ENCODE measurements at regions not wholly inside any gene's neighbourhood (a gene's known extent, or its start where the extent isn't known, plus 50 kb on each side); places are given as distances from the start of the nearest gene placed in this dataset.

DNA sequence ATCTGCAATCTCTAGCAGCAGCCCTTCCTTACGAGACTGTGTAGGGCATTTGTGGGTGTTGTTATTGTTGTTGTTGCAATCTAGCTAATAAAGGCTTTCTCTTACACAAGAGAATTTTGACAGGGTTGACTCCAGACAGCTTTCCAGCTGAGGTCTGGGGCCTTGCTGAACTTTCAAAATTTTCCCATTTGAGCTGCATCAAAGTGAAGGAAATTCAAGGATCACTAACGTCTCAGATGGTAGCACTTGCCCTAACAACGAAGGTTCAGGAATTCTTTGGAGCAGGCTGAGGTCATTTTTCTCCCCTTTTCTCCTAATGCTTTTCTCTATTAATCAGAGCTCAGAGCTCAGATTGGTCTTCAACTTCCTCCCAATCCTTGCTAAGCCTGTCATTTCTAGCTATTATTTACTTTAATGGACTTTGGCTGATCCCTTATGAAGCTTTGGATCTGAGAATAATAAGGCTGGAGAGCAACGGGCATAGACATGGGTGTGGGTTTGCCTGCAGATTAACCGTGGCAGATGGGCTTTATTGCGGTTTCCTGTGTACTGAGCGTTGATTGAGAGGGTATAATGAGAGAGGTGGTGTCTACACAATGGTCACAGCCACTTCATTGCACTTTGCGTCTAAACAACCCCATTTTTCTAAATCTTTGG, 614.0 kb upstream of the AGTR1 start (continued):
- TF ChIP-seq, protein P1, sequence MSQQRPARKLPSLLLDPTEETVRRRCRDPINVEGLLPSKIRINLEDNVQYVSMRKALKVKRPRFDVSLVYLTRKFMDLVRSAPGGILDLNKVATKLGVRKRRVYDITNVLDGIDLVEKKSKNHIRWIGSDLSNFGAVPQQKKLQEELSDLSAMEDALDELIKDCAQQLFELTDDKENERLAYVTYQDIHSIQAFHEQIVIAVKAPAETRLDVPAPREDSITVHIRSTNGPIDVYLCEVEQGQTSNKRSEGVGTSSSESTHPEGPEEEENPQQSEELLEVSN (IDR thresholded peaks at IDR 0.05; ENCODE audit: borderline replicate concordance, low read depth) = no peak
- TF ChIP-seq CBX8 (IDR thresholded peaks at IDR 0.05) (no peak), JUN (IDR thresholded peaks at IDR 0.05) (no peak), KDM5A (IDR thresholded peaks at IDR 0.05) (no peak), MAZ (IDR thresholded peaks at IDR 0.05; ENCODE audit: borderline replicate concordance, low read depth, low read length) (no peak)

DNA sequence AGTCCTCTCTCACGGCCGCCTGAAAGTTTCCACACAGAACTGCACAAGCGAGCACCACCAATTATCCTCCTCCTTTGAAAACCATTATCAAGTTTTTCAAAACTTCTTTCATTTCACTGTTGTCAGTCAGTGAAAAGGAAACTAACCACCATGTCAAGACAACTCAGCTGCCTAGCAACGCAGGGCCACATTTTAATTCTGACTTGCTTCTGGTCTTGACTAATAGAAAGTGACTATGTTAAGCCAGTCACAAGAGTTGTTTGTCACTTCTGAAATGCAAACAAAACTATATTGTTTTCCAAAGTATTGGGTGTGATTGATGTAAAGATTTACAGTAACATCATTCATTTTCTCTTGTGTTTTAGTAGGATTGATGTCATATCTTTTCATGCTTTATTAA, 612.8 kb upstream of the AGTR1 start:
- TF ChIP-seq SREBF2 (IDR thresholded peaks at IDR 0.05) (no peak), CHD2 (IDR thresholded peaks at IDR 0.05; ENCODE audit: low read length, partially characterized antibody) (no peak), MAFK (IDR thresholded peaks at IDR 0.05; ENCODE audit: partially characterized antibody) (no peak), POLR2A (IDR thresholded peaks at IDR 0.05; ENCODE audit: low read length) (no peak), PHF8 (IDR thresholded peaks at IDR 0.05; ENCODE audit: borderline replicate concordance, low read depth) (no peak), CBX2 (IDR thresholded peaks at IDR 0.05; ENCODE audit: borderline replicate concordance, low read depth) (no peak), FOXS1 (CRISPR knock-in tag; IDR thresholded peaks at IDR 0.05) (no peak), BHLHE40 (IDR thresholded peaks at IDR 0.05; ENCODE audit: low read depth, low read length) (no peak), HOXB5 (CRISPR knock-in tag; IDR thresholded peaks at IDR 0.05) (no peak), HOXA7 (CRISPR knock-in tag; IDR thresholded peaks at IDR 0.05) (no peak), FOSB (CRISPR knock-in tag; IDR thresholded peaks at IDR 0.05) (no peak)
- TF ChIP-seq, protein P1 (IDR thresholded peaks at IDR 0.05; ENCODE audit: borderline replicate concordance, low read depth) = no peak
- Histone ChIP-seq H3K4me1 (no peaks in the 10 kb centered on the region), H3K4me2 (no peak overlapping the region), H3K9me3 (no peaks in the 10 kb centered on the region), H3K27ac (no peak overlapping the region), H3K4me3 (no peak overlapping the region)
- ChIA-PET POLR2A (no interaction called here), CTCF (no interaction called here)
- no peak for ATAC-seq
- no peak for FAIRE-seq
- DNase-seq (ENCODE audit: low read depth in 1 of 2, low spot score in 1 of 2) = no peak
- 70% methylated on average over 4 of the region's 4 CpGs for WGBS (ENCODE audit: missing lambda C conversion rate)

DNA sequence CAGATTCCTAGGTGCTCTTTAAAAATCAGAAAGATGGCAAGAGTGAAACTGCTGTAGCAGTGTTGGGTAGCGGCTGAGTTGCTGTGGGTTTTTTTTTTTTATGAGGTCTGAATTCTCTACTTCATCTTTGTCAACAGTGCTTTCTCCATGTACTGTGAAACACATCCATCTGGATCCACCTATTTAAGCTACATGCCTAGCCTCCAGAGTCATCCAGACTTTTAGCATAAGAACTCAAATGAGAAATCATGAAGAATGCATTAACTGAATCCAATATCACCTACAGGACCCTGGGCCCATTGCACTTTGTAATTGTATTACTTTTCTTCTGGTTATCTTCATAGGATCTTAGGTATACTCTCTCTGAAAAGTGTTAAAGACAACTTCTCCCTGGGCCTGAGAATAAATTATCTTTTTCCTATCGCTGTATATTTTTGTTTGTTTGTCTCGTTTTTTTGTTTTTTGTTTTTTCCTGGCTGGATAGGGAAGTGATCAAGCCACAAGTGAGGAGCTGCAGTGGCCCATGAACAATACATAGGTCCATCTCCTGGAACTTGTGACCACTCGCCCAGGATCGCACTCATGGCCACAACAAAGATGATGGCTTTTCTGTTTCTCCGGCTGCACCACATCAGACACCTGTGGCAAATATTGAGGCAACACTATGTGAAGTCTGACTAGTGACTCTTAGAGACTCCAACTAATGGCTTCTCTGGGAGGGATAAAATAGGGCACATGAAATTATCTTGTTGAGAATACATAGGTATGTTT, 609.9 kb upstream of the AGTR1 start:
- ChIA-PET POLR2A (no interaction called here), CTCF (no interaction called here)
- no peak for FAIRE-seq
- 51% methylated on average over 6 of the region's 6 CpGs for WGBS (ENCODE audit: missing lambda C conversion rate)
- H3K4me3 ChIP-seq = no peak overlapping the region
- no peak overlapping the region for H3K4me2 ChIP-seq
- ATAC-seq = no peak
- H3K9me3 ChIP-seq = no peaks in the 10 kb centered on the region
- no peaks in the 10 kb centered on the region for H3K4me1 ChIP-seq
- DNase-seq (ENCODE audit: low read depth in 1 of 2, low spot score in 1 of 2) = no peak
- TF ChIP-seq KDM1A (IDR thresholded peaks at IDR 0.05; ENCODE audit: low read depth) (no peak), EHF (CRISPR knock-in tag; IDR thresholded peaks at IDR 0.05) (no peak), HDAC2 (IDR thresholded peaks at IDR 0.05) (no peak), ZFP36 (IDR thresholded peaks at IDR 0.05; ENCODE audit: borderline replicate concordance, partially characterized antibody) (no peak), RCOR1 (IDR thresholded peaks at IDR 0.05; ENCODE audit: low read depth, low read length) (no peak), POLR2AphosphoS2 (conservative IDR thresholded peaks at IDR 0.05; ENCODE audit: low read length) (no peak), CEBPB (IDR thresholded peaks at IDR 0.05) (no peak), JUNB (IDR thresholded peaks at IDR 0.05) (no peak)
- TF ChIP-seq, protein P2, sequence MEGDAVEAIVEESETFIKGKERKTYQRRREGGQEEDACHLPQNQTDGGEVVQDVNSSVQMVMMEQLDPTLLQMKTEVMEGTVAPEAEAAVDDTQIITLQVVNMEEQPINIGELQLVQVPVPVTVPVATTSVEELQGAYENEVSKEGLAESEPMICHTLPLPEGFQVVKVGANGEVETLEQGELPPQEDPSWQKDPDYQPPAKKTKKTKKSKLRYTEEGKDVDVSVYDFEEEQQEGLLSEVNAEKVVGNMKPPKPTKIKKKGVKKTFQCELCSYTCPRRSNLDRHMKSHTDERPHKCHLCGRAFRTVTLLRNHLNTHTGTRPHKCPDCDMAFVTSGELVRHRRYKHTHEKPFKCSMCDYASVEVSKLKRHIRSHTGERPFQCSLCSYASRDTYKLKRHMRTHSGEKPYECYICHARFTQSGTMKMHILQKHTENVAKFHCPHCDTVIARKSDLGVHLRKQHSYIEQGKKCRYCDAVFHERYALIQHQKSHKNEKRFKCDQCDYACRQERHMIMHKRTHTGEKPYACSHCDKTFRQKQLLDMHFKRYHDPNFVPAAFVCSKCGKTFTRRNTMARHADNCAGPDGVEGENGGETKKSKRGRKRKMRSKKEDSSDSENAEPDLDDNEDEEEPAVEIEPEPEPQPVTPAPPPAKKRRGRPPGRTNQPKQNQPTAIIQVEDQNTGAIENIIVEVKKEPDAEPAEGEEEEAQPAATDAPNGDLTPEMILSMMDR (IDR thresholded peaks at IDR 0.05) = no peak
- no peak overlapping the region for H3K27ac ChIP-seq
